LHCN-M2 (cell line): ENCODE measurements at regions not wholly inside any gene's neighbourhood (a gene's known extent, or its start where the extent isn't known, plus 50 kb on each side); places are given as distances from the start of the nearest gene placed in this dataset.
"Not testable (repeated sequence)": the region's sequence is repeated elsewhere in the genome, so short reads cannot be mapped to it uniquely, and the experiment has no call there.

Source experiments
- DNase-seq: peaks from one replicate; pipeline ENCODE4 v3.0.0-alpha.2; 2012; ENCODE audit warnings: low read depth

- no peak for DNase-seq
These were observed 456.1 kb upstream of the PROX1 start for GRCh38 chr1:213531369-213532310.

- no peak for DNase-seq
These were observed 454.6 kb upstream of the PROX1 start for GRCh38 chr1:213533125-213533524.

GRCh38 chr1:213535679-213536078 lies 452.1 kb upstream of the PROX1 start:
- no peak for DNase-seq

GRCh38 chr1:213538251-213538650 lies 449.5 kb upstream of the PROX1 start:
- DNase-seq, result no peak

GRCh38 chr1:213539464-213539863 lies 448.3 kb upstream of the PROX1 start:
- no peak for DNase-seq

- no peak for DNase-seq
These were observed 446.1 kb upstream of the PROX1 start for GRCh38 chr1:213541641-213542040.

GRCh38 chr1:213545181-213545580 lies 442.6 kb upstream of the PROX1 start:
- not testable (repeated sequence) for DNase-seq

- DNase-seq, result no peak
These were observed 437.8 kb upstream of the PROX1 start for GRCh38 chr1:213549982-213550381.

GRCh38 chr1:213550804-213551203 lies 437.0 kb upstream of the PROX1 start:
- no peak for DNase-seq

- DNase-seq, result no peak
These were observed 435.7 kb upstream of the PROX1 start for GRCh38 chr1:213552045-213552444.

- no peak for DNase-seq
These were observed 427.5 kb upstream of the PROX1 start for GRCh38 chr1:213560226-213560625.

GRCh38 chr1:213561870-213562269 lies 425.9 kb upstream of the PROX1 start:
- no peak for DNase-seq

GRCh38 chr1:213564215-213564659 lies 423.5 kb upstream of the PROX1 start:
- DNase-seq, result no peak

GRCh38 chr1:213568929-213569815 lies 418.6 kb upstream of the PROX1 start:
- DNase-seq, result no peak

- DNase-seq, result no peak
These were observed 418.0 kb upstream of the PROX1 start for GRCh38 chr1:213569816-213570150.

GRCh38 chr1:213570487-213570886 lies 417.3 kb upstream of the PROX1 start:
- peak; percentile 42 for DNase-seq

- DNase-seq, result no peak
These were observed 416.4 kb upstream of the PROX1 start for GRCh38 chr1:213571419-213571818.

GRCh38 chr1:213571843-213572242 lies 415.9 kb upstream of the PROX1 start:
- DNase-seq, result no peak

- DNase-seq, result no peak
These were observed 414.7 kb upstream of the PROX1 start for GRCh38 chr1:213572912-213573647.

GRCh38 chr1:213573648-213574009 lies 414.1 kb upstream of the PROX1 start:
- no peak for DNase-seq

- no peak for DNase-seq
These were observed 404.7 kb upstream of the PROX1 start for GRCh38 chr1:213582976-213583567.
